ENCODE measurements at regions not wholly inside any gene's neighbourhood (a gene's known extent, or its start where the extent isn't known, plus 50 kb on each side); places are given as distances from the start of the nearest gene placed in this dataset.

- H3K23ac ChIP-seq (ENCODE audit: insufficient read length), result no peak overlapping the region
- no peak overlapping the region for H3K18ac ChIP-seq (ENCODE audit: extremely low read depth, low read length)
- no peaks in the 10 kb centered on the region for H3K36me3 ChIP-seq (ENCODE audit: control insufficient read depth in 2 of 4, insufficient read depth in 4 of 4, low read length in 3 of 4)
- FAIRE-seq (no peak), DNase-seq (ENCODE audit: low read depth in 1 of 2, low spot score in 2 of 2) (no peak)
- no peak overlapping the region for H2BK20ac ChIP-seq (ENCODE audit: low read length)
- H2AFZ ChIP-seq (ENCODE audit: low read length), result no peak overlapping the region
- no peak overlapping the region for H3K27ac ChIP-seq (ENCODE audit: low read depth, low read length)
- H2BK15ac ChIP-seq (ENCODE audit: low read length), result no peak overlapping the region
- H3K9me3 ChIP-seq (ENCODE audit: insufficient read depth in 2 of 2, low read depth in 1 of 2, low read length in 1 of 2), result no peaks in the 10 kb centered on the region
- H2BK12ac ChIP-seq (ENCODE audit: low read depth, low read length), result no peak overlapping the region
- H4K8ac ChIP-seq (ENCODE audit: extremely low read depth, insufficient read depth, low read length), result no peak overlapping the region
- TF ChIP-seq GABPA (IDR thresholded peaks at IDR 0.05; ENCODE audit: borderline replicate concordance, insufficient read depth, low read length), result no peak
- TF ChIP-seq HDAC6 (IDR thresholded peaks at IDR 0.05; ENCODE audit: low read depth, low read length), result no peak
- no peak for TF ChIP-seq SIRT6 (IDR thresholded peaks at IDR 0.05; ENCODE audit: low read length)
- TF ChIP-seq KDM5A (IDR thresholded peaks at IDR 0.05; ENCODE audit: low read length), result no peak
- TF ChIP-seq E2F6 (IDR thresholded peaks at IDR 0.05), result no peak
- TF ChIP-seq CBX5 (IDR thresholded peaks at IDR 0.05; ENCODE audit: low read depth, low read length), result no peak
- TF ChIP-seq SAP30 (IDR thresholded peaks at IDR 0.05; ENCODE audit: insufficient read depth, insufficient replicate concordance, low read length), result no peak
- H2AK5ac ChIP-seq (ENCODE audit: low read depth, low read length), result no peak overlapping the region
- no peaks in the 10 kb centered on the region for H3K79me1 ChIP-seq (ENCODE audit: low read depth, low read length)
- H4K91ac ChIP-seq (replicated peaks; ENCODE audit: insufficient read length, low read length), result no peak overlapping the region
- no peak overlapping the region for H3K14ac ChIP-seq (ENCODE audit: insufficient read length)
- H4K5ac ChIP-seq (ENCODE audit: insufficient read length, low read depth, low read length), result no peak overlapping the region
- H3K4me3 ChIP-seq (ENCODE audit: extremely low read depth in 1 of 4, insufficient read depth in 2 of 4, low read depth in 3 of 4, low read length in 4 of 4), result no peak overlapping the region
- POLR2A ChIA-PET (ENCODE audit: partially characterized antibody), result no interaction called here
- no peaks in the 10 kb centered on the region for H3K79me2 ChIP-seq (ENCODE audit: control insufficient read depth in 1 of 2, insufficient read depth in 2 of 2, low read length in 2 of 2)
- H3K4ac ChIP-seq (replicated peaks; ENCODE audit: insufficient read length, low read depth, low read length), result no peak overlapping the region
- no peak overlapping the region for H3K56ac ChIP-seq (replicated peaks; ENCODE audit: insufficient read length, low read depth, low read length)
- H3K4me2 ChIP-seq (ENCODE audit: insufficient read depth in 1 of 2, low read depth in 2 of 2, low read length in 2 of 2), result no peak overlapping the region
- no peak overlapping the region for H3K9ac ChIP-seq (replicated peaks in 1 of 4; ENCODE audit: extremely low read depth in 1 of 4, low read depth in 3 of 4, low read length in 3 of 4)
- no peak overlapping the region for H2BK120ac ChIP-seq (replicated peaks; ENCODE audit: low read depth, low read length)
- CTCF ChIA-PET (ENCODE audit: partially characterized antibody), result no interaction called here
- H4K20me1 ChIP-seq (replicated peaks in 1 of 2; ENCODE audit: control insufficient read depth in 1 of 2, insufficient read depth in 2 of 2, low read length in 2 of 2), result no peaks in the 10 kb centered on the region
- H3K23me2 ChIP-seq (ENCODE audit: low read depth, low read length), result peaks cover 8% of the 10 kb centered on the region; the same call in 1 of the 2 replicates
- no peaks in the 10 kb centered on the region for H3K4me1 ChIP-seq (replicated peaks in 1 of 4; ENCODE audit: control insufficient read depth in 3 of 4, insufficient read depth in 4 of 4, low read length in 3 of 4)
- H3K27me3 ChIP-seq (replicated peaks in 1 of 4; ENCODE audit: control insufficient read depth in 3 of 4, extremely low read depth in 1 of 4, insufficient read depth in 3 of 4, low read length in 3 of 4), result no peaks in the 10 kb centered on the region
- WGBS, 2 experiments (ENCODE audit: extremely low coverage in 1 of 2, insufficient coverage in 1 of 2, insufficient read length in 1 of 2, insufficient replicate concordance in 2 of 2, low coverage in 1 of 2, low lambda C conversion rate in 2 of 2, missing lambda C conversion rate in 1 of 2), result 90% methylated on average over 7 of the region's 7 CpGs; no CpG with 5 or more reads in 1 of the 2 experiments
- no peak overlapping the region for H2BK5ac ChIP-seq (ENCODE audit: low read depth, low read length)
Observed at GRCh38 chr2:2523461-2524347, 192.6 kb upstream of the MYT1L start.

Data from H1 (cell line).